B cell (primary cell): ENCODE measurements at regions not wholly inside any gene's neighbourhood (a gene's known extent, or its start where the extent isn't known, plus 50 kb on each side); places are given as distances from the start of the nearest gene placed in this dataset.

Experiments
- ATAC-seq: fragments of 200-7000 bp; cut with Tn5 transposase; one replicate; pipeline ENCODE4 v1.10.0; 2021; ENCODE audit warnings: low read depth, mild to moderate bottlenecking, moderate number of reproducible peaks, moderate library complexity
- CTCF ChIA-PET: fragments of 350-600 bp; sonication (Branson Sonifier 250); formaldehyde crosslinking; loops from one replicate; lab custom pipeline; 2021; ENCODE audit warnings: antibody characterized with exemption, inconsistent platforms; lab: Charles Lee
- POLR2A ChIA-PET: fragments of 350-600 bp; sonication (Branson Sonifier 250); formaldehyde crosslinking; loops from one replicate; lab custom pipeline; 2021; ENCODE audit warnings: antibody characterized with exemption; lab: Charles Lee
- DNase-seq: peaks from one replicate; pipeline ENCODE4 v3.0.0; 2013
- H2AFZ ChIP-seq: 2 replicates; pipeline ENCODE4 v1.6.1; 2012; ENCODE audit warnings: mild to moderate bottlenecking, low read depth, low read length; ENCODE audit not compliant: insufficient read depth, poor library complexity, severe bottlenecking
- H3K27ac ChIP-seq, 2 donors: 1 replicate in 1 of 2; 2 replicates in 1 of 2; pipeline ENCODE4 v1.5.1; 2012 to 2013; ENCODE audit warnings: low read length in 2 of 2, mild to moderate bottlenecking in 2 of 2, moderate library complexity in 1 of 2
- H3K27me3 ChIP-seq, 4 experiments: fragments of 200-600 bp in 1 of 4; sonication (generic) in 1 of 4; replicated peaks in 1 of 4; 1 replicate in 2 of 4; 2 replicates in 2 of 4; pipeline versions ENCODE4 v1.6.1 to v1.7.0; 2013 to 2016; ENCODE audit warnings: low read length in 3 of 4, mild to moderate bottlenecking in 2 of 4, mixed read lengths in 1 of 4, moderate library complexity in 1 of 4; ENCODE audit not compliant: insufficient read depth in 4 of 4, control insufficient read depth in 3 of 4; ENCODE audit errors: control extremely low read depth in 1 of 4
- H3K36me3 ChIP-seq, 2 experiments: replicated peaks in 1 of 2; 1 replicate in 1 of 2; 2 replicates in 1 of 2; pipeline versions ENCODE4 v1.6.1 to v1.7.1; 2013; ENCODE audit warnings: low read length in 1 of 2; ENCODE audit not compliant: insufficient read depth in 2 of 2, control insufficient read depth in 1 of 2; ENCODE audit errors: control extremely low read depth in 1 of 2, extremely low read depth in 1 of 2
- H3K4me1 ChIP-seq, 2 donors: fragments of 200-600 bp in 1 of 2; sonication (generic) in 1 of 2; 1 replicate in 1 of 2; 2 replicates in 1 of 2; pipeline versions ENCODE4 v1.5.1 to v1.6.1; 2013 to 2017; ENCODE audit warnings: low read length in 2 of 2; ENCODE audit not compliant: control insufficient read depth in 2 of 2, insufficient read depth in 2 of 2
- H3K4me2 ChIP-seq: replicated peaks from 2 replicates; pipeline ENCODE3; 2012; ENCODE audit warnings: mild to moderate bottlenecking, low read depth, low read length; ENCODE audit not compliant: poor library complexity, severe bottlenecking
- H3K4me3 ChIP-seq, 5 experiments: fragments of 200-600 bp in 1 of 5; sonication (generic) in 1 of 5; 1 replicate in 3 of 5; 2 replicates in 2 of 5; pipeline versions ENCODE4 v1.5.1 to v1.7.0; 2011 to 2016; ENCODE audit warnings: low read length in 4 of 5, mild to moderate bottlenecking in 4 of 5, low read depth in 2 of 5, control low read depth in 1 of 5, moderate library complexity in 1 of 5; ENCODE audit not compliant: insufficient read depth in 1 of 5; ENCODE audit errors: control extremely low read depth in 1 of 5, extremely low read depth in 1 of 5
- H3K79me2 ChIP-seq: fragments of 200-600 bp; sonication (generic); one replicate; pipeline ENCODE4 v1.6.0; 2016; ENCODE audit warnings: low read length; ENCODE audit not compliant: control insufficient read depth, insufficient read depth
- H3K9ac ChIP-seq: fragments of 200-600 bp; sonication (generic); 2 replicates; pipeline ENCODE4 v1.6.1; 2017; ENCODE audit warnings: mild to moderate bottlenecking, low read length, moderate library complexity
- H3K9me3 ChIP-seq, 3 donors: one replicate each; pipeline versions ENCODE4 v1.6.1 to v1.7.1; 2013; ENCODE audit warnings: low read length in 2 of 3; ENCODE audit not compliant: control insufficient read depth in 2 of 3, insufficient read depth in 1 of 3; ENCODE audit errors: control extremely low read depth in 1 of 3
- H4K20me1 ChIP-seq: 2 replicates; pipeline ENCODE4 v1.6.0; 2012; ENCODE audit warnings: mild to moderate bottlenecking, low read length; ENCODE audit not compliant: insufficient read depth, control insufficient read depth, poor library complexity, severe bottlenecking
- H3K27ac Mint-ChIP-seq: one replicate; pipeline ENCODE4 v1.8.0; 2021; ENCODE audit warnings: mixed read lengths
- H3K27me3 Mint-ChIP-seq: one replicate; pipeline ENCODE4 v1.8.0; 2021; ENCODE audit warnings: mixed read lengths
- H3K4me1 Mint-ChIP-seq: one replicate; pipeline ENCODE4 v1.8.0; 2021; ENCODE audit warnings: mixed read lengths
- H3K4me3 Mint-ChIP-seq: one replicate; pipeline ENCODE4 v1.8.0; 2021; ENCODE audit warnings: mixed read lengths
- H3K9me3 Mint-ChIP-seq: one replicate; pipeline ENCODE4 v1.8.0; 2022; ENCODE audit warnings: mixed read lengths; ENCODE audit not compliant: insufficient read depth
- CTCF ChIP-seq: fragments of 200-600 bp; IDR thresholded peaks from one replicate; pipeline ENCODE4 v1.8.0; 2022; ENCODE audit warnings: antibody characterized with exemption, mild to moderate bottlenecking
- EZH2 ChIP-seq: IDR thresholded peaks from 2 replicates; pipeline ENCODE4 v1.6.1; 2012; ENCODE audit warnings: borderline replicate concordance, low read depth, mild to moderate bottlenecking, moderate library complexity, low read length; ENCODE audit not compliant: insufficient read depth, poor library complexity, severe bottlenecking
- WGBS: methylation state at CpG from one replicate; pipeline ENCODE4 v1.1.5; 2013; ENCODE audit warnings: missing lambda C conversion rate; ENCODE audit not compliant: insufficient coverage; 5-methylcytosine and 5-hydroxymethylcytosine counted together
- intact Hi-C: fragments of 100-400 bp; cut with micrococcal nuclease; formaldehyde crosslinking; loops from one replicate; pipeline ENCODE4 v1.10.0; 2022

- POLR2A ChIA-PET = no interaction called here
- CTCF ChIA-PET = no interaction called here
- ATAC-seq (no peak), DNase-seq (no peak)
- H3K4me3 Mint-ChIP-seq = no peak overlapping the region
- 80% methylated on average over 1 of the region's 4 CpGs for WGBS
- intact Hi-C loops = no loop called here
- H3K9ac ChIP-seq = no peak overlapping the region
- H3K27me3 Mint-ChIP-seq = peaks cover 3% of the 10 kb centered on the region
- H4K20me1 ChIP-seq = no peaks in the 10 kb centered on the region
- H3K4me3 ChIP-seq = no peak overlapping the region
- H3K4me1 ChIP-seq = no peaks in the 10 kb centered on the region
- H2AFZ ChIP-seq = no peak overlapping the region
- no peaks in the 10 kb centered on the region for H3K9me3 ChIP-seq
- TF ChIP-seq CTCF = no peak
- no peak for TF ChIP-seq EZH2
- H3K4me1 Mint-ChIP-seq = no peaks in the 10 kb centered on the region
- H3K4me2 ChIP-seq = no peak overlapping the region
- H3K27me3 ChIP-seq = no peaks in the 10 kb centered on the region
- H3K9me3 Mint-ChIP-seq = no peaks in the 10 kb centered on the region
- no peak overlapping the region for H3K27ac Mint-ChIP-seq
- H3K27ac ChIP-seq = no peak overlapping the region
- no peaks in the 10 kb centered on the region for H3K36me3 ChIP-seq
- H3K79me2 ChIP-seq = no peaks in the 10 kb centered on the region
Measured at GRCh38 chr9:38289236-38289865, 103.2 kb upstream of the ALDH1B1 start.

- intact Hi-C loops = no loop called here
- H4K20me1 ChIP-seq = no peaks in the 10 kb centered on the region
- Mint-ChIP-seq H3K4me3 (no peak overlapping the region), H3K27me3 (peaks cover 3% of the 10 kb centered on the region), H3K4me1 (no peaks in the 10 kb centered on the region), H3K9me3 (no peaks in the 10 kb centered on the region), H3K27ac (no peak overlapping the region)
- H2AFZ ChIP-seq = no peak overlapping the region
- H3K9ac ChIP-seq = no peak overlapping the region
- H3K4me2 ChIP-seq = no peak overlapping the region
- POLR2A ChIA-PET = no interaction called here
- H3K36me3 ChIP-seq = no peaks in the 10 kb centered on the region
- H3K9me3 ChIP-seq = no peaks in the 10 kb centered on the region
- no peak overlapping the region for H3K27ac ChIP-seq
- CTCF ChIA-PET = no interaction called here
- 90% methylated on average over 2 of the region's 2 CpGs for WGBS
- H3K79me2 ChIP-seq = no peaks in the 10 kb centered on the region
- no peaks in the 10 kb centered on the region for H3K27me3 ChIP-seq
- TF ChIP-seq CTCF (no peak), EZH2 (no peak)
- H3K4me3 ChIP-seq = no peak overlapping the region
- DNase-seq (no peak), ATAC-seq (no peak)
- no peaks in the 10 kb centered on the region for H3K4me1 ChIP-seq
Measured at GRCh38 chr9:38288502-38288901, 104.0 kb upstream of the ALDH1B1 start.
